D341Med (cell line): ENCODE measurements at regions not wholly inside any gene's neighbourhood (a gene's known extent, or its start where the extent isn't known, plus 50 kb on each side); places are given as distances from the start of the nearest gene placed in this dataset.

Source experiments
- DNase-seq: peaks from one replicate; pipeline ENCODE4 v3.0.0; 2012; ENCODE audit warnings: low spot score

DNA sequence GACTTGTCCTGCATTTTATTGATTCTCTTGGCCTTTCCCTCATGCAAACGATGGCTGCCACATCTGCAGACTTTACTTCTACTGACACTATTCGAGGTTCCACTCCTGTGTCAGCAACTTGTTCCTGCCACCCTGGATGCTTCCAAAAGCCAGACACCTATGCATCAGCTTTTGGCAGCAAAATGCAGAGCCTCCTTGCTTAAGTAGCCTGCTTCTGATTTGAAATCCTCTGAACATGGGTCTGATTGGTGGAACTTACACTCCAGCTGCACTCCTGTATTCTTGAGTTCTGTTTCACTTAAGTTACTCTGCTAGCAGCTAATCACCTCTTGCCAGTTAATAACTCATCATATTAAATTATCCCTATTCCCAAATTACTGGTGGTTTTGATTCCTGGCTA is 152.1 kb upstream of the FMN2 start:
- DNase-seq: no peak

GRCh38 chr1:239943761-239944160 is 147.9 kb upstream of the FMN2 start:
- no peak for DNase-seq

DNA sequence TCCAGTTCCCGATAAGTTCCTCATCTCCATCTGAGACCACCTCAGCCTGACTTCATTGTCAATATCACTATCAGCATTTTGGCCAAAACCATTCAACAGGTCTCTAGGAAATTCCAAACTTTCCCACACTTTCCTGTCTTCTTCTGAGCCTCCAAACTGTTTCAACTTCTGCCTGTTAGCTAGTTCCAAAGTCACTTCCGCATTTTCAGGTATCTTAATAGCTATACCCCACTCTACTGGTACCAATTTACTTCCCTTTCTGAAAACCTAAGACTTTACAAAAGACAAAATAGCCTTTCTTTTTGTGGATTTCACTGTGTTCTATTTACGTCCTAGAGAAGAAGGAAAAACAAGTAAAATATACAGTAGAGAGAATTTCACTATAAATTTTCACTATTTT is 147.0 kb upstream of the FMN2 start:
- DNase-seq: no peak

GRCh38 chr1:239947801-239948200 is 143.9 kb upstream of the FMN2 start:
- DNase-seq: no peak

- DNase-seq: peak; percentile 73
Measured at GRCh38 chr1:239951511-239952140, 140.1 kb upstream of the FMN2 start.

GRCh38 chr1:239952348-239953308 is 139.1 kb upstream of the FMN2 start:
- peak; percentile 59 for DNase-seq

- DNase-seq: no peak
Measured at GRCh38 chr1:239954836-239955235, 136.8 kb upstream of the FMN2 start.

DNA sequence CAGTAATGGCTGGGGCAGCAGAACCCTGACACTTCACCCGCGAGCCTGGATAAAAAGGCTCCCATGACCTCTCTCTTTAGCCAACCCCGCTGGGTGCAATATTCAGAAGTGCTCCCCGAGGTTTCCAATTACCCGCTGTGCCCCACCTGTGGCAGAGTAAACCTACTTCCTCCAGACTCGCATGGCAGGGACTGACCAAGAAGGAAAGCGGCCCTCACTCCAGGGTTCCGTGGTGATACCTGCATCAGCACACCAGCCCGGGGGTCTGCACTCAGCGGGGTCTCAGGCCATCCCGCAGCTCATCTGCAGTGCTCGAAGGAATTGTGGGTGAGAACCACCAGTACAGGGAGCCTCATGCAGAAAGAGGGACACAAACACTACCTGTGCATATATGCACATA is 136.3 kb upstream of the FMN2 start:
- no peak for DNase-seq

DNA sequence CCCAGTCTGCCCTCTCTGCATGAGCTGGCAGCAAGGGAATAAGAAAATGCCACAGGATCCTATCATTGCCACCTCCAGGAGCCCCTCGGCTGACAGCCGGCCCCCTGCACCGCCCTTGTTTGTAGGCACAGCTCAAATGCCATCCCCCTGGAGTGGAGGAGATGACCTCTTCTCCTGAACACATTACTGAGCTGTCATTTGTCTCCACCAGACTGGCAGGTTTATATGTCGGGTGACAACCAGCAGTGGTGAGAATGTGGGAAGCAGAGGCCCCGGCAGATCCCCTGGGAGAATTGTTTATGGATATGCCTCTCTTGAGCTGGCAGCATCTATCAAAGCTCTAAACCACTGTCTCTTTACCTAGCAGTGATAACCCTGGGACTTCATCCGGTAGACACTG is 135.4 kb upstream of the FMN2 start:
- no peak for DNase-seq

- DNase-seq: no peak
Measured at GRCh38 chr1:239958063-239958462, 133.6 kb upstream of the FMN2 start.

DNA sequence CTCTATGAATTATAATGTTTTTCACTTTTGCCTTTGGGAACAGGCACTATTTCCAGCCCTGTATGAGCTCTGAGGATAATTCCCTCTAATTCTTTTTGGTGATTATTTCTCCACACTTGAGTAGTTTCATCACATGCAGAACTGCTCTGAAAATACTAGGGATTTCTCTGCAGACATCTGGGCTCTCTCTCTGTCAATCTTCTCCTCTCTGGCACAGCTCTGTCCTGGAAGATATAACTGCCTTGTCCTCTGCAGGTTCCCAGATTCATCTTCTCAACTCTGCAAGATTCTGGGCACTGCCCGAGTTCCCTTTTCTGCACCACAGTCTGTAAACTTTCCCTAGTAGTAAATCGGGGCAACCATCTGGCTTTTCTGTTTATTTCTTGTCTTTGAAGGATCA is 131.3 kb upstream of the FMN2 start:
- DNase-seq: peak; percentile 49

DNA sequence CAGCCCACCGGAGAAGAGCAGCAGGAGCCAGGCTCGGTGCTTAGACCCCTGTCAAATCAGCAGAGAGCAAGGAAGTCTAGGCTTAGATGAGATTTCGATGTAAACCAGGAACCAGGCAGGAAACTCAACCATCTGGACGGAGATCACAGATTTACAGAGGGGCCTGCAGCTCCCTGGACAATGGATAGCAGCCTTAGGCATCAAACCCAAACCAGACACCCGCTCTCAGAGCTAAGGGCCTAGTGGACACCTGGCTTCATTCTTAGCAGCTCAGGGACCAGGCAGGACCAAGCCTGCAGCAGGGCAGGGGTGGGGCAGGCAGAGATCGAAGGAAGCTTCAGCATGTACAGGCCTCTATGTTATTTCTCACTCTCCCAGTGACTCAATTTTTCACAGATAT is 127.8 kb upstream of the FMN2 start:
- DNase-seq: no peak

DNA sequence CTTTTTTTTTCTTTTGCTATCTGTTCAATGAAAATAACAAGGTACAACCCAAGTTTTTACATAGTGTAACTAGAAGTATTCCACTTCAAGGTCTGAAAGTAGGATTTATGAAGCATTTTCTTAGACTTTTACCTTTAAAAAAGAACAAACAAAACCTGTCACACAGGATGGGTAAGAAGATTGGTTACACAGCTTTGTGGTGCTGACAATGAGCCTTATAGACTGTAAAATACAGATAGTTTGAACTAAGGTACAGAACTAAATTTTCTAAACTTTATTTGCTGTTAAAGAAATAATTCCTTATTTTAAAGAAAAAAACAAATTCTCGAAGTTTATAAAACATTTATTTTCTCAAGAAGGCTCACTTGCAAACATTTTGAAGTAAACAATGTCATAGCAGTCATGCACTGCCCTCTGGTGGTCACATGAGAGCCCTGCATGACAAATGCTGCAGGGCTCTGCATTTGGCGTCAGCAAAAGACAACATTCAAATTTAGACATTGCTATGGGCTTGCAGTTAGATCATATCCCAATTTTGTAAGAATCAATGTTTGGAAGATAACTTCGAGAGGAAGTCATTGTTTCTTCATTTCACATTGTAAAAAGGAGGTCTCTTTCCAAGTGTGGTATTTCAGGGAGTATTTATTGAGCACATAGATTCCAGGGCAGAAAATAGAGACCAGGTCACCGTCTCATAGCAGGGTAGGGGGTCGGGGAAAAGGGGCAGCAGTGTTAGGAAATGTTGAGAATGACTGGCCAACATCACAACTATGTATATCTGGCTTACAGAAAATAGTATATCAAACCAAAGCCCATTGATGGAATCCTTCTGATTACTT is 115.3 kb upstream of the FMN2 start:
- DNase-seq: peak; percentile 81

DNA sequence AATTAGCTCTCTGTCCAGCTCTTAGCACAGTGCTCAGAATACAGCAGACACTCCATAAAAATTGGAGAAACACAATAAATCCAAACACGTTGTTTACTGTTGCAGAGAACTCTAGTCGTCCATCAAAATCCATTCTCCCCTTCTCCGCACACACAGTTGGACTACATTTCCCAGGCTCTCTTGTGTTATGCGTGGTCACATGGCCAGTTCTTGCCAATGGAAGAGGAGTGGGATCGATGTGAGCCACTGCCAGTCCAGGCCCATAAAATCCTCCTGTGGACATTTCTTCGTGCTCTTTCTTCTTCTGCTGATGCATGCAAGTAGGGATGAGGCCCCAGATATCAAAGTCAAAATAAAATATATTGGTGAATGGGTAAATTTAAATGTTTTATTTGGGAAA is 114.3 kb upstream of the FMN2 start:
- no peak for DNase-seq

DNA sequence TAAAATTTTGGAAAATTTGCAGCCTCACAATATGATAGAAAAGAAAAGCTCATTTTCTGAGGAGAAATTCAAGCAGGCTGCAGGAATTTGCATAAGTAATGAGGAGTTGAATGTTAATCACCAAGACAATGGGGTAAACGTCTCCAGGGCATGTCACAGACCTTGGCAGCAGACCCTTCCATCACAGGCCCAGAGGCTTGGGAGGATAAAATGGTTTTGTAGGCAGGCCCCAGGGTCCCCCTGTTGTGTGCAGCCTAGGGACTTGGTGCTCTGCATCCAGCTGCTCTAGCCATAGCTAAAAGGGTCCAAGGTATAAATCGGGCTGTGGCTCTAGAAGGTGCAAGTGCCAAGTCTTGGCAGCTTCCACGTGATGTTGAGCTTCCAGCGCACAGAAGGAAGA is 112.2 kb upstream of the FMN2 start:
- no peak for DNase-seq

- no peak for DNase-seq
Measured at GRCh38 chr1:239982762-239983161, 108.9 kb upstream of the FMN2 start.

- DNase-seq: no peak
Measured at GRCh38 chr1:239985044-239985443, 106.6 kb upstream of the FMN2 start.

DNA sequence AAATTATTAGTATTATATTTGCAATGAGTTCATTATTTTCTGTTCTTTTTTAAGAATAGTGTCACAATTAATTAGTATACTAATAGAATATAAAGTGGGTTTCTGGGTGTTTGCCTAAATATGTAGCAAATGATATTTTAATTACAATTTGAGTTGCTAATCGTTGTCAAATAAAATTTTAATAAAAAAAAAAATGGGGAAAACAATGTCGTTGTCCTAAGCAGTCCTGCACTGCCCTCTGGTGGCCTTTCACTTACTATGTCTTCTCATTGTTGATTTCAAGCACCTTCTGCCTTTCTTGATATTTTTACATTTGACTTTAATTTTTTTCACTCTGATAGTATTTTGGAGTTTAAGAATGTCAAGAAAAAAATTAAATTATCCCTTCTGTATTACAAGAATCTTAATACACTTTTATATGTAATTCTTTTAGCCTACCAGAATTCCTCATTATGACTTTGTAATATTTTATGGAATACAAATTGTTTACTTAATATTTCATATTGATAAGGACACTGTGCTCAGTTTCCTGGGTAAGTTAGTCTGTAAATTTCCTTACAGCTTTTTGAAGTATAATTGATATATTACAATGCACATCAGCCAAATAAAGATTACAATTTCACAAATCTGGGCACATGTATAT is 104.5 kb upstream of the FMN2 start:
- no peak for DNase-seq

- no peak for DNase-seq
Measured at GRCh38 chr1:239989990-239990389, 101.7 kb upstream of the FMN2 start.

- DNase-seq: peak; percentile 45
Measured at GRCh38 chr1:239992566-239992965, 99.1 kb upstream of the FMN2 start.

- peak; percentile 52 for DNase-seq
Measured at GRCh38 chr1:239993366-239993765, 98.3 kb upstream of the FMN2 start.

GRCh38 chr1:239995281-239995680 is 96.4 kb upstream of the FMN2 start:
- DNase-seq: peak; percentile 60
